HEK293T (cell line): ENCODE measurements at regions not wholly inside any gene's neighbourhood (a gene's known extent, or its start where the extent isn't known, plus 50 kb on each side); places are given as distances from the start of the nearest gene placed in this dataset.

Experiments used
- ELF4 ChIP-seq: fragments of 450-650 bp; IDR thresholded peaks from 2 replicates; pipeline ENCODE4 v1.6.1; 2017; ENCODE audit warnings: antibody characterized with exemption
- FOXA1 ChIP-seq: fragments of 450-650 bp; IDR thresholded peaks from 2 replicates; pipeline ENCODE4 v1.6.1; 2016; ENCODE audit warnings: mild to moderate bottlenecking
- FOXK2 ChIP-seq: fragments of 450-650 bp; IDR thresholded peaks from 2 replicates; pipeline ENCODE4 v1.6.1; 2016; ENCODE audit warnings: mild to moderate bottlenecking
- PKNOX1 ChIP-seq: fragments of 450-650 bp; IDR thresholded peaks from 2 replicates; pipeline ENCODE4 v1.6.1; 2016
- SP1 ChIP-seq: fragments of 450-650 bp; IDR thresholded peaks from 2 replicates; pipeline ENCODE4 v1.6.1; 2017
- TARDBP ChIP-seq: fragments of 450-650 bp; IDR thresholded peaks from 2 replicates; pipeline ENCODE4 v1.6.1; 2016

- TF ChIP-seq FOXK2 = no peak
- TF ChIP-seq FOXA1 = no peak
- no peak for TF ChIP-seq SP1
- TF ChIP-seq ELF4 = no peak
- TF ChIP-seq PKNOX1 = no peak
- TF ChIP-seq TARDBP = no peak
Measured at GRCh38 chrX:3440981-3441380, 94.5 kb upstream of the MXRA5 start.
